IPS-18c (cell line): ENCODE measurements at regions not wholly inside any gene's neighbourhood (a gene's known extent, or its start where the extent isn't known, plus 50 kb on each side); places are given as distances from the start of the nearest gene placed in this dataset.

Experiments used
- H3K4me3 ChIP-seq: 2 replicates; pipeline ENCODE4 v1.7.0; 2013; ENCODE audit warnings: low read depth, mild to moderate bottlenecking, low read length, moderate library complexity; ENCODE audit not compliant: insufficient read depth
- H3K9me3 ChIP-seq: one replicate; pipeline ENCODE4 v1.6.1; 2013; ENCODE audit warnings: mild to moderate bottlenecking, low read length, moderate library complexity; ENCODE audit not compliant: control insufficient read depth, insufficient read depth

DNA sequence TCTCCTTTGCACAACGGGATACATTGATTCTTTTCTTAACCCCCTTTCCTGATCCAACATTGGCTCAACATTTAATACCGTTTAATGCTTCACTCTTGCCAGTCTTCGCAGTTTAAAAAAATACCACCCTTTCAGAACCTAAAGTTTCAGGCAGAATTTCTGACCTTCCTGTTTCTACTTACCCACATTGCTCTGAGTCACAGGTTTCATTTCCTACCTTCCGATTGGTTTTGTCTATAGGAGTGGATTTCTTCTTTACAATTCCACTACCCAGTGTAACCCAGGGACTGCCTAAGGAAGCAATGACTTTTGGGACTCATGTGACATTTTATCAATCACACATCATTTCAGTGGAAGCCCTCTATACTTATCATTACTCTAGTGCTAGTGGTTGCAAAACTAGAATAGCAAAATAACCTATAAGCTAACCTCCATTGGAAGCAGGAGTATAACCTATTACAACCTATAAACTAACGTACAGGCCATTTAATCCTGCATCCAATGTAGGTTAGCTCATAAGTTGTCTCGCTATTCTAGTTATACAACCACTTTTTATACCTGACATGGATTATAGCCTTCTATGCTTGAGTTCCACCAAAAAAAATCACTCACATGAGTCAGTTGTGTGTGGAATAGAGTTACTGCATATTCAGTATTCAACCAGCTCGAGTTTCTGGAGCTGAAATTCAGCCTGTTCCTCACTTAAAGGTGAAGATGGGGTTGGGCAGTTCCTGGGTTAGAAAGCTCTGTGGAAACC, 64.9 kb upstream of the KITLG start:
- H3K4me3 ChIP-seq, result no peak overlapping the region
- no peaks in the 10 kb centered on the region for H3K9me3 ChIP-seq

DNA sequence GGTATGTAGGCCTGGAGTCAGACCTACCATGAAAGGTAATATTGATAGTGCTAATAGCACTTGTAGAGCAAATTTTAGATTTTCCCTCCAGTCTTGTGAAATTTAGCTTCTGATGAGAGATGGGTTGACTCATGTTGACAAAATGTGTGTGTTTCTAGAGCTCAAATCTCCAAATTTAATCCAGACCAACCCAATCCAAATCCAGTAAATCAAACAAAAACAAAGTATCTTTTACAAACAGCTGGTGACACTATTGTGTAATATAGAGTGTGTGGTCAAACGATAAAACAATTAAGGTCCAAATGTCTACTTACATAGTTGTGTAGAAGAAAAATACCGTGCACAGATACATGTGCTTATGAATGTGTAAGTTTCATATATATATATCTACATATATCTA, 63.4 kb upstream of the KITLG start:
- H3K9me3 ChIP-seq, result no peaks in the 10 kb centered on the region
- no peak overlapping the region for H3K4me3 ChIP-seq

- Histone ChIP-seq H3K4me3 (no peak overlapping the region), H3K9me3 (no peaks in the 10 kb centered on the region)
Measured at GRCh38 chr12:88642675-88643431, 62.6 kb upstream of the KITLG start.

- Histone ChIP-seq H3K4me3 (no peak overlapping the region), H3K9me3 (no peaks in the 10 kb centered on the region)
Measured at GRCh38 chr12:88638966-88639760, 58.9 kb upstream of the KITLG start.

- H3K4me3 ChIP-seq, result no peak overlapping the region
- no peaks in the 10 kb centered on the region for H3K9me3 ChIP-seq
Measured at GRCh38 chr12:88638388-88638787, 58.1 kb upstream of the KITLG start.

GRCh38 chr12:88634008-88634407, 53.7 kb upstream of the KITLG start:
- H3K9me3 ChIP-seq, result no peaks in the 10 kb centered on the region

DNA sequence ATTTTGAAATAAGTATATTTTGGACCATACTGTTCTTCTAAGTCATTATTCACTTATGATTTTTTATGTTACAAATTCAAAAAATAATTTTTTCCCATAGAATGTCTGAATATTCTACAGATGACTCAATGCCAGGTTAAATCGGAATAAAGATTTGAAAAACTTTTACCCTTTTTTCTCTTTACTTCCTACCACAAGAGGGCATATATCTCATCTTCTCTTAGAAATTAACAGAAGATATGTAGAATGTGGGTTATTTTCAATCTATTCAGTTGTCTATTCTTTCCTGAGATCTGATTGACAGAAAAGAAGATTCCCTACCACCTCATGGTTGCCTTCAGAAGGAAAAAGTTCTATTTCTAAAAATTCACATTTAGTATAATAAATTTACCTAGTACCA, 53.0 kb upstream of the KITLG start:
- H3K4me3 ChIP-seq, result no peak overlapping the region
- H3K9me3 ChIP-seq, result no peaks in the 10 kb centered on the region

More at GRCh38 chr12:88634008-88634407, 53.7 kb upstream of the KITLG start:
- no peak overlapping the region for H3K4me3 ChIP-seq

GRCh38 chr12:88630561-88630960, 50.3 kb upstream of the KITLG start:
- no peaks in the 10 kb centered on the region for H3K9me3 ChIP-seq
- no peak overlapping the region for H3K4me3 ChIP-seq
